HG02970 (cell line): ENCODE measurements at regions not wholly inside any gene's neighbourhood (a gene's known extent, or its start where the extent isn't known, plus 50 kb on each side); places are given as distances from the start of the nearest gene placed in this dataset.

Experiments
- ATAC-seq: cut with Tn5 transposase; IDR thresholded peaks from one replicate; pipeline ENCODE4 v1.9.1; 2021; ENCODE audit warnings: mild to moderate bottlenecking, moderate library complexity, moderate number of reproducible peaks; ENCODE audit not compliant: unreplicated experiment, low FRiP score

DNA sequence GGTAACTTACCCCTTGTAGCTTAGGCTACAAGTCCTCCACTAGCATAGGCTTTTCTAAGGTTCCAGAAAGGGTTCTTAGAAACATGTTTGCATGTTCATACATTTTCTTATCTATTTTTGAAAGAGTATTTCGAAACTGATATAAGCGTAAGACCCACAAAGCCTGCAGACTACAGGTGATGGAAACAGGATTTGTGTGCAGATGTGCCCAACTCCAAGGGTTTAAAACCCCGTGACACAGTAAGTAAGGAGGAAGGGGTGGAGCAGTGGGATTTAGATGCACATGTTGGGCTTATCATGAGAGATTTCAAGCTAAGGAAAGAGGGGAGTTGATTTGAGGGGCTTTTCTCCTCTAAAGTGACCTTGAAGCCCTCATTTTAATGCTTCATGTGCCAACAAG, 164.7 kb downstream of the LTN1 start:
- no peak for ATAC-seq

DNA sequence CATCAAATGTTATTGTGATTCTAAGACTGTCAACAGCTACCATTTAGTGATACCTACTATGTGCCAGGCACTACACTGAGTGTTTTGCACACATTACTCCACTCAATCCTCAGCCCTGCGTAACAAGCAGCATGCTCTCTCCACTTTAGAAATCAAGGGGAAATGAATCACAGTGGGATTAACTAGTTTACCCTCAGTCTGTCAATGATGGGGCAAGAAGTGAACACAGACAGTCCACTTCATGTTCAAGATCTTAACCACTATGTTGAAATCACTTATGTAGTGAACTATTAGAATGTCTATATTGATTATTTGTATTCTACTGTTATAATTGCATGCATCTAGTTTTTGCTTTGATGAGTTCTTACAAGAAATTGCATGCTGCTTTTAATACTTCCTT, 165.3 kb downstream of the LTN1 start:
- no peak for ATAC-seq

- no peak for ATAC-seq
Observed at GRCh38 chr21:28826569-28826968, 166.1 kb downstream of the LTN1 start.

GRCh38 chr21:28826021-28826420, 166.7 kb downstream of the LTN1 start:
- ATAC-seq: no peak

DNA sequence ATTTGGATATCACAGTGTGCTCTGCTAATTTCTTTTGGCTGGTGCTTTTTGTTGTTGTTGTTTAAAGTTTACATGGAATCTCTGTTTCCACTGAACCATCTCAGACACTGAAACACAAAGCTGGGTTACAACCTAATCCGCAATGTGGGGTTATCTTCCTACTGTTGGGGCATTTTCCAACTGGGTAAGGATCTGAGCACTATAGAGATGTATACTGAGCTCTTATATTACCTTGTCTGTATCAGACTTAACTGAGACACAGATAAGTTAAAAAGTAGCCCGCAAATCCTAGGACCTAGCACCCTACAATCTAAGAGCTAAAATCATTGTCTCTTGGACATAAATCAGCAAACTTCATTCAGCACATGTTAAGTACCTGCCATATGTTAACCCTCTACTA, 169.2 kb downstream of the LTN1 start:
- no peak for ATAC-seq

- no peak for ATAC-seq
Observed at GRCh38 chr21:28822486-28823335, 170.0 kb downstream of the LTN1 start.

GRCh38 chr21:28822123-28822399, 170.6 kb downstream of the LTN1 start:
- no peak for ATAC-seq

DNA sequence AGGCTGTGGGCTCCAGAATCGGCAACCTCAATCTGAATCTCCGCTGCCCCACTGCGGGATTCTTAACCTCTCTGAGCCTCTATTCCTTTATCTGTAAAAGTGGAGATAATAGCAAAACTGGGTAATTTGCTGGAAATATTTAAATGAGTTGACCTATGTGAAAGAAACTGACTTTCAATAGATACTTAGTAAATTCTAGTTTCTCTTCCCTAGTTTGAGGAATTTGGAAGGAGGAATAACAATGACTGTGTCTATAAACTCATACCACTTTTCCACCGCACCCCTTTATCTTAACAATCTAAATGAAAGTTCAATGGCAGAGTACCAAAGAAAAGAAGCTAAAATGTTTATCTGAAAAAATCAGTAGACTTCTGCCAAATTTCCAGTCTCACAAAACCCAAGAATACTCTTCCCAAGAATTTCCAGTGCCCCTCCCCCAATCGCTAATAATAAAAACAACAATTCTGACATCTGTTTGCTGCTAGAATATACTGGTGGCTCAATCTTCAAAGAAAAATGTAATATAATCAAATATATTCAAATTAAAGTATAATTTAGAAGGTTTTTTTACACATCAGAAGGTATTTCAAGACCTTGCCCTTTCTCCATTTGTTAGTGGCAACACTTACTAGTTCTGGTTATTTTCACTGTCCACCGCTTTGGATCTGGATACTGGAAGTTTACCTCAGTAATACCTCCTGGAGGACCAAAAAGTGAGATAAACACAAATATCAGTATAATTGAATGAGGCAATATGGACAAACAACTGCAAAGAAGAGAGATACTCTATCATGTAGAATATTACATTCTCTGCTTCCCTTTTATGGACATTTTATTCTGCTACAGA, 171.2 kb downstream of the LTN1 start:
- ATAC-seq: no peak

- no peak for ATAC-seq
Observed at GRCh38 chr21:28818663-28819278, 173.9 kb downstream of the LTN1 start.

GRCh38 chr21:28817871-28818270, 174.8 kb downstream of the LTN1 start:
- no peak for ATAC-seq

GRCh38 chr21:28811860-28812259, 180.8 kb downstream of the LTN1 start:
- no peak for ATAC-seq

DNA sequence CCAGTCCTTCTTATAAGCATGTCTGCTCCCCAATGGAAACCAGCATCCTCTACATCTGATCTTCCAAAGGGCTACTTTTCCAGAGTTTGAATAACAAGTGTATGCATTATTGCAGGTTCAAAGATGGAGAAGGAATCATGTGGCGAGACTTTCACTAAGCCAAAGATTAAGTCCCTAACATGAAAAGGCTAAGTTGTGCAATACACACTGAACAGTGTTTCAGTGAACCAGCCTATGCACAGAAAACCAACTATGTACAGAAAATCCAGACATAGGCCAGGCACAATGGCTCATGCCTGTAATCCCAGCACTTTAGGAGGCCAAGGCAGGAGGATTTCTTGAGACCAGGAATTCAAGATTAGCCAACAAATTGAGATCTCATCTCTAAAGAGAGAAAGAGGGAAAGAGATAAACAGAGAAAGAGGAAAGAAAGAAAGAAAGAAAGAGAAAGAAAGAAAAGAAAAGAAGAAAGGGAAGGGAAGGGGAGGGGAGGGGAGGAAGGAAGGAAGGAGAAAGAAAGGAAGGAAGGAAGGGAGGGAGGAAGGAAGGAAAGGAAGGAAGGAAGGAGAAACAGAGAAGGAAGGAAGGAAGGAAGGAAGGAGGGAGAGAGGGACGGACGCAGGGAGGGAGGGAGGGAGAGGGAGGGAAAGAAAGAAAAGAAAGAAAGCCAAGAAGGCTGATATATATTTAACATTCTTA, 181.7 kb downstream of the LTN1 start:
- no peak for ATAC-seq

- no peak for ATAC-seq
Observed at GRCh38 chr21:28805885-28806284, 186.8 kb downstream of the LTN1 start.

GRCh38 chr21:28804089-28804670, 188.5 kb downstream of the LTN1 start:
- ATAC-seq: no peak

GRCh38 chr21:28801906-28802305, 190.8 kb downstream of the LTN1 start:
- ATAC-seq: no peak

GRCh38 chr21:28799926-28800325, 192.8 kb downstream of the LTN1 start:
- no peak for ATAC-seq

DNA sequence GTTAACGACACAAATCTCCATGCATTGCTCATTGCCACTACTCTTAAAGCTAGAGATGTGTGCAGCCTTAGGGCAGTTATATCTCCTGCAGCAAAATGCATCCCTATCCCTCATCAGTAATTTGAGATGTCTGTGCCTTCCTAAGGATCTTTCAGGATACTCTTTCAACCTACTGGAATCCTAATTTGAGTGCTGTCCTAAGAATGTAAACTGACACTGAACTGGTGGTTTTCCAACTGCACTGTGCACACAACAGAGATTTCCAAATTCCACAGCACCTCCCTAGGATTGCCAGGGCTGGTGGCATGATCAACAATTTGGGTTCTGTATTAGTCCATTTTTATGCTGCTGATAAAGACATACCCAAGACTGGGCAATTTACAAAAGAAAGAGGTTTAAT, 193.9 kb downstream of the LTN1 start:
- no peak for ATAC-seq

GRCh38 chr21:28795251-28795650, 197.4 kb downstream of the LTN1 start:
- no peak for ATAC-seq

GRCh38 chr21:28794371-28794851, 198.3 kb downstream of the LTN1 start:
- no peak for ATAC-seq

DNA sequence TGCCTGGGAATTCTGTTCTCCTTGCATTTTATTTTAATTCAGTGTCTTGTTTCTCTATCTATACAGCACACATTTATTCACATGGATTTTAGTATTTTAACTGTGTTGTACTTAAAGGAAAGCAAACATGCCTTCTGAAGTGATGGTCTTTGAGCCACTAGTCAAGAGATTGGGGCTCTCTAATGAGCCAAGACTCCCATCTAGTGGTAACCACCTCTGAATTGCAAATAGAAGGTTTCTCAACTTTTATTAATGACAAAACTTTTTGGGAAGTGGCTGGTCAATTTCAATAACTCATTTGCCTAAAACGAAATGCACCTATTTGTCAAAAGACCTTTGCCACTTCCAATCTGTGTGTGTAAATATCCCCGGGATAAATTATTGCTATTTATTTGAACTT, 199.6 kb downstream of the LTN1 start:
- no peak for ATAC-seq
